GM18873 (cell line): ENCODE measurements at regions not wholly inside any gene's neighbourhood (a gene's known extent, or its start where the extent isn't known, plus 50 kb on each side); places are given as distances from the start of the nearest gene placed in this dataset.
A peak's percentile ranks its signal among the peaks of the same experiment; 100 is the strongest.
"Not testable (repeated sequence)": the region's sequence is repeated elsewhere in the genome, so short reads cannot be mapped to it uniquely, and the experiment has no call there.

ENCODE experiments used
- ATAC-seq: cut with Tn5 transposase; IDR thresholded peaks from one replicate; pipeline ENCODE4 v1.9.1; 2021; ENCODE audit warnings: mild to moderate bottlenecking, moderate library complexity, moderate number of reproducible peaks; ENCODE audit not compliant: unreplicated experiment, low FRiP score

DNA sequence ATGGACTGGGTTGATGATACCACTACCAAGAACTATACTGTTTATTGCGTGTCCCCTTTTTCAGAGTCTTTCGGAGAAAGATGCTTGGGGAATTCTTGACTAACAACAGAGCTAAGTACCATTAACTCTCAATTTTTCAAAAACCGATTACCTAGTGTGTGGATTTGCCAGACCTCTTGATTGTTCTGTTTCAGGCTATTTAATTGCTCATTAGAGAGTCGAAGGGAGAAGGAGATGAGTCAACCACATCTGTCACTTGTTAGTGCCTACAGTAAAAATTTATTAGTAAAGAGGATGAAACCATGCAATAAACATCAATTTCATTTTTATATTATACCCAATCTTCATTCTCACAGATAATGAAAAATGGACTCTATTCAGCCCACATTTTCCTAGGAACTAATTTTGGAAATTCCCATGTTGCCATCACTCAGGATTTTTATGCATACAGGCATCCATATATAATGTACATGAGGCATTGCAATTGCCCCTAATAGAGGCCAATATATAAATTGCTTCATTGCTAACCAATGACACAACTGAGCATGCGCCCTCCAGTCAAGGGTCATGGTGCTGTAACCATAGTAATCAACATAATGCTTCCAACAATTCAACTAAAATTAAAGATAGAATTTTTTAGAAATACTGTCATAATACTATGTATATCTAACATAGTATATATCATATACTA, 541.7 kb downstream of the TBL1XR1 start:
- ATAC-seq: no peak

DNA sequence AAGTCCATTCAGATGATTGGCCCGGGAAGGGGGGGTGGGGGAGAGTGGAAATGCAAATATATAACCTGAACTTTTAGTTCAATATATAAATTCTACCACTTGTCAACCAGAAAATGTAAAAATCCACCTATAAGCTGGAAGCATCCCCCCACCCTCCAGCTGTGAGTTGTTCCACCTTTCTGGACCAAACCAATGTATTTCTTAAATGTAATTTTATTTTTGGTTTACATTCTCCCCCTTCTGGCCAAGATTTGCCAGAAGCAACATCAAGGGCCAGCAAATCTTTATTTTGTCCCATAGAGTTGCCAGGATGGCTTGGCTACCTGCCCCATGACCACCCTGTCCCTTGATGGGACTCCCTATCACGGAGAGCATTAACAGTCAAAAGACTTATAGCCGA, 545.7 kb downstream of the TBL1XR1 start:
- ATAC-seq: no peak

DNA sequence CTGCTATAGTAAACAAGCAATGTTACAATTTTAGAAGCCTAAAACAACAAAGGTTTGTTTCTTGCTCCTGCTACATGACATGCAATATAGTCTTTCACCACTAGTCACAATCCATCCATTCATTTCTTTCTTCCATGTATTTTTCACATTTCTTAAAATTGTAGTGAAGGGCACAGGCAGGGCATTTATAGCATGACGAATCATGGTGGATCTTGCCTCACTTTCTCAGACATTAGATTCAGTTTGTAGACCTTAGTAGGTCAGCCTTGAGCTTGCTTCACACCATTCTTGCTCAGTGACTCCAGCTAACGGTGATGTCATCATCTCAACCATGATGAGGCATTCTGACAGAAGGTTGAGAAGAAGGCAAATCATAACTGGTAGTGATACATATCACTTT, 546.8 kb downstream of the TBL1XR1 start:
- no peak for ATAC-seq

DNA sequence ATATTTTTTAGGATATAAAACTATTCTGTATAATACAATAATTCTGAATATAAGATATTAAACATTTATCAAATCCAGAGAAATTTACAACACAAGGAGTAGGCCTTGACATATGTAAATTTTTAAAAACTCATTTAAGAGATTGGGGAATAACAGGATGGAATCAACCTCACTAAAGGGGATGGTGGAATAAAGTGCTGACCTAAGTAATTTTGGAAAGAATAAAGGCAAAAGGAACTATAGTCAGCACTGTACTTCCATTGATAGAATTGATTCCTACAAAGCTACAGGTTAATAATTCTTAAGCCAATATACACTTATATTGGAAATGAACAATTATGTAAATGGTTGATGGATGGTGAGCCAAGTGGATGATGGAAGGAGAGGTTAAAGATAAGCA, 549.3 kb downstream of the TBL1XR1 start:
- no peak for ATAC-seq

DNA sequence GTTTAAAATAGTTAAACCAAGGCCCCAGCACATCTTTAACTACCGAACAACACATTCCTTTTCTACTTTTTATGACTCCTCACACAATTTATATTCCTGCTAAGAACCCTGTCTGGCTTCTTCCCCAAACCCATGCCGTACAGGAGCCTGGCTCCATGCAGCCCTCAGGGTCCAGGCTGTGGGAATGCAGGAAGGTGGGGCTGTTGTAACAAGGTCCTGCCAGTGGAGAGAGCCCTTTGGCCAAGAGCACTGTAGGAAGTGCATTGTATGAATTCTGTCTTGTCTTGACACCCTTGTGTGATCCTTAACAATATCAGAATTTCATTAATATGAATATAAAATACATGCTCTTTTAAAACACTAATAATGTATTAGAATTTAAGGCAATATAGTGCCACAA, 563.8 kb downstream of the TBL1XR1 start:
- ATAC-seq: no peak

DNA sequence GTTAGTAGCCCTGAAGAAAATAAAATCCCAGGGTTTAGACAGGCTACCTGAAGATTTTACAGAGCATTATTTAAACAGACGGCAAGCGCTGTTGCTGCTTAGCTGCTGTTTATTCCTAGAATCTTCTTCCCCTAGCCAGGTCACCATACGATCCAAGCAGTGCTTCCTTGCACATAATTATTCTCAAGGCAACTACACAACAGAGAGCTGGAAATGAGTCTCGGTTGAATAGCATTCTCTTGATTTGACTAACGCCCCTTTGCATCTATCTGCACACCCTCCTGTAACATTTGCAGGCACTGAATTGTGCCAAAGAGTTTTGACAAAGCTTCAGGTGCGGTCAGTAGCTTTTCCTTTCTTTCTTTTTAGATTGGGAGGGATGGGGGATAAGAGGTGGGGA, 564.4 kb downstream of the TBL1XR1 start:
- no peak for ATAC-seq

DNA sequence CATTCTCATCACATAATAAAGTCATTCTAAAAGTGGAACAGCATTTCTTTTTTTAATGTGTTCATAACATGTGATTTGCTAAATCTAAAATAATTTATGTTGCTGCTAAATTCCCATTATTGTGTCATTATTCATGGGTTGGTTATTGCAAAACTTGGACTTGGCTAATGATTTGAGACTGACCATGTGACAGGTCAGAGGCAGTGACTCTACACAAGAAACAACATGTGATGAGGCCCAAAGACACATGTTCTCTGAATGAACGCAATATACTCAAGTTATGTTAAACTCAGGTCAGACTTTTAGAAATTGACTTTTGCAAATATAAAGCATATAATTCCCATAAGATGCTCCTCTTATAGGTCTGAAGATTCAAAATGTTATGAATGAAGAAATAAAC, 566.1 kb downstream of the TBL1XR1 start:
- ATAC-seq: no peak

DNA sequence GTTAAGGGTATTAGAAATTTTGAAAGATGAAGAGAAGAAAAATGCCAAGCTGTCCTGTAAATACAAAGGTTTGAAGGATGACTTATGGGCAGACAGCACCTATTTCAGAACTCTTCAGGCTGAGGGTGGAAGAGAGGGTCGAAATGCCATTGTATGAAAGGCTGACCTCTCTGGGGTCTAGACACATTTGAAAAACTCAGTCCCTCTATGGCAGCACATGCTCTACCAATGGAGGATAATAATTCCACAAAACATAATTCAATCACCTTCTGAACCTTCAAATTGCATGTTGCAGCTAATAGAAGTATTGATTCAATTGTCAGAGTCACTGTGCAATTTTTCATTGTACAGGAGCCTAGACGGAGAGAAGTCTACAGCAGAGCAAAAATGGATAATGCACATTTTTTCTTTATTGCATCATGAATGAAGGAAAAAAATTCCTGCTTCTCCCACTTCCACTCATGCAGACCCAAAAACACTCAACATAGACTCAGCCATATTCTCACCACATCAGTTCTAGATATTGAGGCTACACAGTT, 569.1 kb downstream of the TBL1XR1 start:
- no peak for ATAC-seq

DNA sequence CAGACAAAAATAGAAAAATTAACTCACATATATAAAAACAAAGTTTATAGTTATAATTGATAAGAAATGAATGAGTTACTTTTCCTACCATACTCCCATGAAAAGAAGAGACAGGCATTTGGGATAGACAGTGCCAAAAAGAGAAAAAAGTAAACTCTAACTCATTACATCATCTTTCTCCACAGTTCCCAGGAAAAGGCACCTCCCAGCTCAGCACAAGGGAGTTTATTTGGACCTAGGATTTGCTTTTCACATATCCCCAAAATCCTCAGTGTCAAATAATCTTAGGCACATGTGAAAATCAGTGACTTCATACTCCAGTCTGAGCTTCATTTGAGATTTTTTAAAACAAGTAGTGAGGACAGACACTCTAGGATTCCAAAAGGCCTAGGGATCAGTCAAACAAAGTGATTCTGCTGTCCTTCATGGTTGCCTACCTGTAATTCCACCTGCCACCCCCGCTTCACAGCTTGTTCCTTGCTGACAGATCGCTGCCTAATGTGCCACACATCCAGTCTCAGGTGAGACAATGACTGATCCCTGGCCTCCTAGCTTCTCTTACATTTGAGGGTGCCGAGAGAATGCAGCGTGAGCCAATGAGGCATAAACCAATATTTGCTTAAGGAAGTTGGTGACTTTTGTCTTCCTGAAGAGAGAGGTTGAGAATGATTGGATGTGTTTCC, 573.7 kb downstream of the TBL1XR1 start:
- no peak for ATAC-seq

DNA sequence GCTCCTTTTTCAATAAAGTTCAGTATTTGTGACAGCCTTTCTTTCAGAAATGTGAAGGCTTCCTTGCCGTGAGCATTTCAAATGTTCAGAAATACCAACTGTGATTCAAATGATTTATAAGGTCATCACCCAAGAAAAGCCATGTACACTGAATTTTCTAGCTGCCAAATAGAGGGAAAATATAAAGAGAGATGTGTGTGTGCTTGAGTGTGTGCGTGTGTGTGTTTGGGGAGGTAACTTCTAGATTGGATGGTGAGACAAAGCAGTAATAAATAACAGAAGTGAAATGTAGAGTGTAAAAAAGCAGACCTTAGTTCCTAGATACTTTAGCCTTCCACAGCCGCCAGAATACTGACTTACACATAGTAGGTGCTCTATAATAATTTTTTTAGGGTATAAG, 577.4 kb downstream of the TBL1XR1 start:
- ATAC-seq: no peak

DNA sequence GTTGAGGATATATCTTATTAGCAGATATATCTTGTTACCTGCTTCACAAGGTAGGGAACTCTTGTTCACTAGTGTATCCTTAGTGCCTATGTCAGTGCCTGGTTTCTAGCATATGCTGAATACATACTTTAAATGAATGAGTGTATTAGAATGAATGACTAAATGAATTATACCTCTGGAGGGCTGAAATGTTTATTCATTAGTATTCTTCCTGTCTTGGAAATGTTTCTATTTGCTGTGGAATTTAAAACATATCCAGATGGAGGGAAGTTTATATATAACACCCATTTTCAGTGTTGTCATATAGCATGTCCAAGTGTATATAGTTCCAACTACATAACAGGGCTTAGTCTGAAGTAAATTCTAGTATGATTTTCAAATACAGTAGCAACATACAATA, 581.5 kb downstream of the TBL1XR1 start:
- ATAC-seq: no peak

DNA sequence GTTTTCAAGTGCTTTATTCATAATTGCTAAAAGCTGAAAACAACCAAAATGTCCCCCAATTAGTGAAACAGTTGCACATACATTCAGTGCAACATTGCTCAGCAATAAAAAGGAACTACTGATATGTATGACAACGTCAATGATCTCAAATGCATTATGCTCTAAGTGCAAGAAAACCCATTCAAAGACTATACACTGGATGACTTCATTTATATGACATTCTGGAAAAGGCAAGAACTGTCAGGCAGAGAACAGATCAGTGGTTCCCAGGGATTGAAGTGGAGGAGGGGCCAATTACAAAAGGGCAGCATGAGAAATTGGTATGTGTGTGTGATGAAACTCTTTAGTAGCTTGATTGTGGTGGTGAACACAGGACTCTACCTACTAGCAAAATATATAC, 585.6 kb downstream of the TBL1XR1 start:
- ATAC-seq: no peak

DNA sequence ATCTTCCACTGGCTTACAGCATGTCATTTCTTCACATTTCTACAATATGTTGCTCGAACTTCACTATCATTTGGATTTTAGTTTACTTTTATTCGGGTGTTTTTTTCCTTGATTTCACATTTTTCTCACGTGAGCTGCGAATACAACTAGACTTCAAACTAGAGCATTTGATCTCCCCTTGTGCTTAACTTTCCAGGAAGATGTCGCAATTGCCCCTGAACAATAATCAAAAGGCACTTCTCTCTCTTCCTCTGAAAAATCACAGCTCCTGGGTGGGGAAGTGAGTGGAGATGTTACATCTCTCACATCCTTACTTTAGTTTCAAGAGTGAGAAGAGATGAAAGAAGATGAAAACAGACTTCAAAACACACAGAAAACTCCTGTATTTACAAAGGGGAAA, 587.9 kb downstream of the TBL1XR1 start:
- ATAC-seq: no peak

DNA sequence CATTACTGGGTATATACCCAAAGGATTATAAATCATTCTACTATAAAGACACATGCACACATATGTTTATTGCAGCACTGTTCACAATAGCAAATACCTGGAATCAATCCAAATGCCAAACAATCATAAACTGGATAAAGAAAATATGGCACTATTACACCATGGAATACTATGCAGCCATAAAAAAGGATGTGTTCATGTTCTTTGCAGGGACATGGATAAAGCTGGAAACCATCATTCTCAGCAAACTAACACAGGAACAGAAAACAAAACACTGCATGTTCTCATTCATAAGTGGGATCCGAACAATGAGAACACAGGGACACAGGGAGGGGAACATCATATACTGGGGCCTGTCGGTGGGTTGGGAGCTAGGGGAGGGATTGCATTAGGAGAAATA, 591.7 kb downstream of the TBL1XR1 start:
- ATAC-seq: not testable (repeated sequence)

DNA sequence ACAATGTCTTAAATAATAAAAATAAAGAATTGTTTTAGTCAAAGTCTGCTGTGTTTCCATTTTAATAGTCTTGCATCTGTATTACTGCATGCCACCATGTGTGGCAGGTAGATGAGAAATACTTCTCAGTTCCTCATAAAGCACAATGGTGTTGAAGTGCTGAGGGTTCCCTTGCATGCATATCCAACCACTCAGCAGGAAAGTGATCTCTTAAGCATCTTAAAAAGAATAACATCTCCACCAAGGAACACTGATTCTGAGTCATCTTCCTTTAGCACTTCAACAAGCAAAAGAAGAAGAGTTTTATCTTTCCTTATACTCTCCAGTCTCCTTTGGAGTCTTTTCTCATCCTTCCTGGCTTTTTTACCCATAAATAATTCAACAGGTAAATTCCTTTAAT, 602.0 kb downstream of the TBL1XR1 start:
- ATAC-seq: no peak

DNA sequence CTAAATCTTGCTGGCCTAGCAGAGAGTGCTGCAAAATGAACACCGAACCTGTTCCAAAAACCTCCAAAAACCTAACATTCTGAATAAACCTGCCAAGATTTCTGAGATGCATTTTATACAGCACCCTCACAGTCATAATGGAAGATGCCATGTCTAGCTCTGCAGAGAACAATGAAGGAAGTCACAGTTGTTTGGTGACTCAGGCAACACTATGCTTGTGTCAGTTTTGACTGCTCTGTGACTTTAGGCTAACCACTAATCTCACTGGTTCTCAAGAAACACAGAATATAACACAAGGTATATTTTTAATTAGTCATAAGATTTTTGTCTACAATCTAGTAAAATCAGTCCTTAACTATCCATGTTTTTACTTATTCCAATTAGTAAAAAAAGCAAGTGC, 606.6 kb downstream of the TBL1XR1 start:
- ATAC-seq: no peak

DNA sequence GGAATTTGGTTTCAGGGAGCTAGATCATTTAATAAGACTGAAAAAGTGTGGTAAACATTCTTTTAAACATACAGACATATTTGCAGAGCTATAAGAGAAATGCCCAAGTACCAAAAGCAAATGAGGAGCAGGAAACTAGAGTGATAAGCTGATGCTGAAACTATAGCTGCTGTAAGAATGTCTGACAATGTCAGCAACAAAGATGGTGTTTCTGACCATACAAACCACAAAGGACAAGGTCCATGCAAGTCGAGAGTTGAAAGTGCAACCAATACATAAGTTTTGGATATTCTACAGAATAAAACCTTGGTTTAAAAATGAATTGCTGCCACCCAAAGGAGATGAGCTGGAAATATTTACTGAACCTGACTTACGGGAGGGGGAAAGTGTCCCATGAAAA, 610.2 kb downstream of the TBL1XR1 start:
- ATAC-seq: no peak

DNA sequence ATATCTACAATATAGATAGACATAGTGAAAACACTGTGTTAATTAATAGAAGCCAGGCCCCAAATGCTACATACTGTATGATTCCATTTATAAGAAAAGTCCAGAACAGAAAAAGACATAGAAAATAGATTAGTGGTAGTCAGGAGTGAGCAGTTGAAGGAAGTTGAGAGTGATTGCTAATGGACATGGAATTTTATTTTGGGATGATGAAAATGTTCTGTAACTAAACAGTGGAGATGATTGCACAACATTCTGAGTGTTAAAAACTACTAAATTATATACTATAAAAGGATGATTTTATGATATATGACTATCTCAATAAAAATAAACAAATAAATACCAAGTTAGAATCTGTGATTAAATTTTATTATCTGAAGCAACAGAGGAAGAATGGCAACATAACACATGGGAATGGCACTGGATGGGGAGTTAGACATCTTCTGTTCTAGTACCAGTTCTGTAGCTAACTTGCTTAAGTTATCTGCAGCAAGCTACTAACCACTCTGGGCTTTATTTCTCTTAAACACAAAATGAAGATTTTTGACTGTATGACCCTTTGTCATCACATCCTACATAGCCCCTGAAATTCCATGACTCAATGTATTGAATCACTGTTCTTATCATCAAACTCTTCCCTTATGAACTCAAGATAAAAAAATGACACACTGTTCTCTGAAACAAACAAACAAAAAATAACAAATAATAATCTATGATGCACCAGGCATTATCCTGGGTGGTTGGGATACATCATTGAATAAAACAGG, 612.7 kb downstream of the TBL1XR1 start:
- no peak for ATAC-seq

DNA sequence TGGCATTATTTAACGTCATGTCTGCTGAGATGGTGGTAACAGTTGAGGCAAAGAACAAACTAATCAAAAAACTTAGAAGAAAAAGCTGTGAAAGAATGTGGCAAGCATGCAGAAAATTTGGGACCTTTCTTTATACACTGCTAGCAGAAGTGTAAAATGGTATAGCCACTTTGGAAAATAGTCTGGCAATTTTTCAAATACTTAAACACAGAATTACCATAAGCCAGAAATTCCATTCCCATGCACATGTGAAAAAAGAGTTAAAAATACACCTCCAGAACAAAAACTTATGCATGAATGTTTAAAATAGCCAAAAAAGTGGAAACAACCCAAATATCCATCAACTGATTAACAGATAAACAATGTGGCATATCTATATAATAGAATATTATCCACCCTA, 613.3 kb downstream of the TBL1XR1 start:
- no peak for ATAC-seq

DNA sequence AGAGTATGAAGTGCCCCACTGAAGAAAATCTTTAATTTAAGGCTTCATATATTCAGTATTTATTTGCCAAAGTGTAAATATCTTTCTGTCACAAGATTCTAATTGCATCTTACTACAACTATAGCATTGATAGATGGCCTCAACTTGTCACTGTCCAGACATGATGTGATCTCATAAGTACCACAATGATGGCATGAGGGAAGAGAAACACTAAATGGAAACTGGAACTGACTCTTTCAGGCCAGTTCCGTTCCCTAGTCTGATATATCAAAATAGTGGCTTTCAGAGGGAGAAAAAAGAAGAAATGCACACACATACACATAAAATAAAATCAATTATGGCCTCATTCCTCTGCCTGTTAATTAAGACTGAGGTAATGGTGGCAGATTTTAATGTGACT, 615.7 kb downstream of the TBL1XR1 start:
- ATAC-seq: no peak

DNA sequence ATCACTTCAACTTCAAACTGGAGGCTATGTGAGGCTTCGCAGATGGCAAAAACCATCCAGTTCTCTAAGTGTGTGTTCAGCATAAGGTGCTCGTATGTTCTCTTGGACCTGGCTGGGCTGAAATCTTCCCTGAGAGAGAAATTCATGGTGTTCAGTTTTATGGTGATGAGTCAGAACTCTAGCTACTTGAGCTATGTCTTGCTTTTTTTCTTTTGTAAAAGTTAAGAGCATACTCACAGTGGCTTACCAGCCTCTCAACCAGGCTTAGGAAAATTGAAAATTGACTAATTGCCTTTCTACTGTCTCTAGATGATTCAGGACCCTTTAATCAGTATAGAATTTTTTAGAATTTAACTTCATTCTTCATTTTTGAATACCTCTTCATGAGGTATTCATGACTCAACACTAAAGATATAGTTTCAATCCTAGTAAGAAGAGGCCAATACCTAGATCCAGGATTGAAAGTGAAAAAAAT, 617.5 kb downstream of the TBL1XR1 start:
- ATAC-seq: peak; percentile 54
